Transverse colon (tissue), 4 donors: ENCODE measurements at regions not wholly inside any gene's neighbourhood (a gene's known extent, or its start where the extent isn't known, plus 50 kb on each side); places are given as distances from the start of the nearest gene placed in this dataset.

Experiments used
- DNase-seq: peaks from one replicate; pipeline ENCODE4 v3.0.0-alpha.2; 2019
- H3K27ac ChIP-seq, 4 donors: fragments of 200-600 bp; sonication (generic); 2 replicates each; pipeline ENCODE4 v1.5.1; 2016 to 2018; ENCODE audit warnings: inconsistent platforms in 4 of 4
- H3K27me3 ChIP-seq: fragments of 200-600 bp; sonication (generic); 2 replicates; pipeline ENCODE4 v1.5.1; 2017; ENCODE audit warnings: inconsistent platforms
- H3K36me3 ChIP-seq, 4 donors: fragments of 200-600 bp; sonication (generic); 2 replicates each; pipeline ENCODE4 v1.5.1; 2017 to 2019; ENCODE audit warnings: inconsistent platforms in 4 of 4
- H3K4me1 ChIP-seq, 4 donors: fragments of 200-600 bp; sonication (generic); 2 replicates each; pipeline ENCODE4 v1.5.1; 2017 to 2020; ENCODE audit warnings: inconsistent platforms in 4 of 4
- H3K4me3 ChIP-seq, 4 donors: fragments of 200-600 bp; sonication (generic); 1 replicate in 1 of 4; 2 replicates in 3 of 4; pipeline versions ENCODE4 v1.5.1 to v1.6.1; 2017 to 2019; ENCODE audit warnings: inconsistent platforms in 4 of 4
- H3K9me3 ChIP-seq, 2 donors: fragments of 200-600 bp; sonication (generic); 2 replicates each; pipeline ENCODE4 v1.5.1; 2017 to 2019; ENCODE audit warnings: inconsistent platforms in 2 of 2
- CTCF ChIP-seq, 5 experiments: fragments of 200-600 bp in 3 of 5; fragments of 450-650 bp in 2 of 5; sonication (generic) in 3 of 5; IDR thresholded peaks; 1 replicate in 2 of 5; 2 replicates in 3 of 5; pipeline ENCODE4 v1.5.1; 2016 to 2017; ENCODE audit warnings: antibody characterized with exemption in 5 of 5, inconsistent platforms in 3 of 5, mild to moderate bottlenecking in 2 of 5, moderate library complexity in 1 of 5
- EP300 ChIP-seq: sonication (generic); formaldehyde crosslinking; IDR thresholded peaks from one replicate; pipeline ENCODE4 v1.6.1; 2017; ENCODE audit warnings: antibody characterized with exemption, low read depth
- POLR2A ChIP-seq: fragments of 450-650 bp; IDR thresholded peaks from one replicate; pipeline ENCODE4 v1.6.1; 2016; ENCODE audit warnings: antibody characterized with exemption, mild to moderate bottlenecking, moderate library complexity
- POLR2AphosphoS5 ChIP-seq, 3 donors: sonication (generic); formaldehyde crosslinking; IDR thresholded peaks; one replicate each; pipeline ENCODE4 v1.6.1; 2016; ENCODE audit warnings: antibody characterized with exemption in 3 of 3
- WGBS, 2 donors: methylation state at CpG; one replicate each; pipeline ENCODE4 v1.1.5; 2018; ENCODE audit warnings: low coverage in 1 of 2; 5-methylcytosine and 5-hydroxymethylcytosine counted together
- in situ Hi-C, 4 donors: fragments of 200-750 bp; cut with MboI; loops; one replicate each; pipeline versions ENCODE4 v1.15.0 to v1.15.1; 2017; ENCODE audit warnings: low sequenced_read_pairs in 3 of 4, low pct_ligation_motif_present in 1 of 4, low pct_unique_long_range_greater_than_20kb in 1 of 4
- intact Hi-C: fragments of 100-400 bp; cut with DNase I; formaldehyde crosslinking; loops from one replicate; pipeline ENCODE4 v1.15.1; 2023; ENCODE audit warnings: low total_unique reads

DNA sequence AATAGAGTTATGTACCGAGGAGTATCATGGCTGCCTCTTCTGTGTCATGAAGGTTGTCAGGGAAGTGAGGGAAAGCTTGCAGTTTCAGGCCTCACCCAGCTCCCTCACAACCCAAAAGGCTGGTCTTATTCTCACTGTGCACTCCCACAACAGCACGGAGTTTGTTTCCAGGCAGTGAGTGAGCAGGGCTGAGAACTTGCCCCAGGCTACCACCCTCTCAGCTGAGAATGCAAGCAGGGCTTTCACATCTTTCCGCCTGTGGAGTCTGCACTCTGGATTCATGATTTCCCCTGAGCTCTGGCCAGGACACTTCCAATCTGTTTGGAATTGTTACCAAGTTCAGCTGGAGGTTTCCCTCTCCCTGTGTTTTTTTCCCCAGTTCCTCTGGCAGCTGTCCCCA lies 2284.7 kb upstream of the PCDH20 start:
- Histone ChIP-seq H3K27ac (no peak overlapping the region), H3K27me3 (no peaks in the 10 kb centered on the region), H3K4me3 (no peak overlapping the region), H3K9me3 (peaks cover 0 to 4% of the 10 kb centered on the region in 2 donors), H3K36me3 (no peaks in the 10 kb centered on the region), H3K4me1 (no peaks in the 10 kb centered on the region)
- DNase-seq: no peak
- 76% methylated on average over 3 of the region's 3 CpGs; no CpG with 5 or more reads in 1 of the 2 donors for WGBS, 2 donors
- in situ Hi-C loops (no loop called here), intact Hi-C loops (no loop called here)
- TF ChIP-seq POLR2AphosphoS5 (IDR thresholded peaks at IDR 0.05) (no peak), EP300 (no peak)

- no peaks in the 10 kb centered on the region for H3K36me3 ChIP-seq
- intact Hi-C loops: no loop called here
- H3K27me3 ChIP-seq: no peaks in the 10 kb centered on the region
- WGBS, 2 donors: 89 to 90% methylated on average over 2 to 5 of the region's 5 CpGs
- H3K27ac ChIP-seq: no peak overlapping the region
- TF ChIP-seq POLR2A (no peak), CTCF (IDR thresholded peaks at IDR 0.05) (no peak), EP300 (no peak), POLR2AphosphoS5 (IDR thresholded peaks at IDR 0.05) (no peak)
- no peak for DNase-seq
- in situ Hi-C loops: no loop called here
- no peaks in the 10 kb centered on the region for H3K4me1 ChIP-seq
- peaks cover 0 to 4% of the 10 kb centered on the region in 2 donors for H3K9me3 ChIP-seq
- H3K4me3 ChIP-seq: no peak overlapping the region
Observed at GRCh38 chr13:63699948-63700347, 2284.3 kb upstream of the PCDH20 start.

GRCh38 chr13:63696055-63696454 lies 2280.4 kb upstream of the PCDH20 start:
- Histone ChIP-seq H3K9me3 (peaks cover 0 to 4% of the 10 kb centered on the region in 2 donors), H3K36me3 (no peaks in the 10 kb centered on the region), H3K4me1 (no peaks in the 10 kb centered on the region), H3K27me3 (no peaks in the 10 kb centered on the region), H3K27ac (no peak overlapping the region), H3K4me3 (no peak overlapping the region)
- in situ Hi-C loops: no loop called here
- TF ChIP-seq EP300 (no peak), CTCF (IDR thresholded peaks at IDR 0.05) (no peak), POLR2AphosphoS5 (IDR thresholded peaks at IDR 0.05) (no peak), POLR2A (no peak)
- intact Hi-C loops: no loop called here
- DNase-seq: no peak

DNA sequence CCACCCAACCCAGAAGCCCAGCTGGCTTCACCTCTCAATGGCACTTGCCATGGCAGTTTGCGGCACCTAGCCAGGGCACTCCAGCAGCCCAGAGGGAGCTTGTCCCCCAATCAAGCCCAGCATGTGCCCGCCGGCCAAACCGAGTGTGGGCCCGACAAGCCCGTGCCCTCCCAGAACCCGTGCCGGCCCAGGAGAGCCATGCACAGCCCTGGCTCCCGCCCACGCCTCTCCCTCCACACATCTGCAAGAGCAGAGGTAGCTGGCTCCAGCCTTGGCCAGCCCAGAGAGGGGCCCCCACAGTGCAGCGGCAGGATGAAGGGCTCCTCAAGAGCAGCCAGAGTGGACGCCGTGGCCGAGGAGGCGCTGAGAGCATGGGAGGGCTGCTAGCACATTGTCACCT lies 2278.0 kb upstream of the PCDH20 start:
- DNase-seq: no peak
- TF ChIP-seq POLR2A: no peak
- no peak for TF ChIP-seq POLR2AphosphoS5 (IDR thresholded peaks at IDR 0.05)
- TF ChIP-seq EP300: no peak
- no peak for TF ChIP-seq CTCF (IDR thresholded peaks at IDR 0.05)
- WGBS, 2 donors: 90% methylated on average over 15 of the region's 15 CpGs; no CpG with 5 or more reads in 1 of the 2 donors
- Histone ChIP-seq H3K36me3 (no peaks in the 10 kb centered on the region), H3K4me3 (no peak overlapping the region), H3K4me1 (no peaks in the 10 kb centered on the region), H3K27ac (no peak overlapping the region), H3K27me3 (no peaks in the 10 kb centered on the region), H3K9me3 (peaks cover 0 to 4% of the 10 kb centered on the region in 2 donors)
- in situ Hi-C loops: no loop called here
- intact Hi-C loops: no loop called here

DNA sequence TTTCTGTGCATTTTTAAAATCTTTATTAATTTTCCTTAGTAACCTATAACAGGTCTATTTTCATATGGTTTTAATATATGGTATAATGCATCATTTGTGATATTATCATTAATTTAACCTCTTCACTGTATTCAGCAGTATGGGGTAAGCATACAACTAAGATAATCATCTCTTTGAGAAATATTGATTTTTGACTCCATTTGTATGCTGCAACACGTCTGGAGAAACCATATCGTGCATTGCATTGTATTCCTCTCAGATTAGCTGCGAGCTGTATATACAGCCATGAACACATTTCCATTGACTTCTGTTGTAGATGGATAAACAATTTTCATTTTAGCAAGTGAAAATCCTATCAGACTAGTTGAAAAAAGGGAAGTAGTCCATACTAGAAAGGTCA lies 2275.8 kb upstream of the PCDH20 start:
- intact Hi-C loops (no loop called here), in situ Hi-C loops (no loop called here)
- 77 to 79% methylated on average over 3 of the region's 3 CpGs for WGBS, 2 donors
- TF ChIP-seq CTCF (IDR thresholded peaks at IDR 0.05) (no peak), EP300 (no peak), POLR2AphosphoS5 (IDR thresholded peaks at IDR 0.05) (no peak), POLR2A (no peak)
- H3K27ac ChIP-seq: no peak overlapping the region
- H3K36me3 ChIP-seq: no peaks in the 10 kb centered on the region
- no peaks in the 10 kb centered on the region for H3K27me3 ChIP-seq
- no peak for DNase-seq
- peaks cover 0 to 4% of the 10 kb centered on the region in 2 donors for H3K9me3 ChIP-seq
- no peak overlapping the region for H3K4me3 ChIP-seq
- no peaks in the 10 kb centered on the region for H3K4me1 ChIP-seq
